H9 (cell line): ENCODE measurements at regions not wholly inside any gene's neighbourhood (a gene's known extent, or its start where the extent isn't known, plus 50 kb on each side); places are given as distances from the start of the nearest gene placed in this dataset.

ENCODE experiments used
- DNase-seq: peaks from one replicate; pipeline ENCODE4 v3.0.0-alpha.2; 2017
- H2AFZ ChIP-seq: one replicate; pipeline ENCODE4 v1.6.1; 2013; ENCODE audit warnings: mild to moderate bottlenecking, low read length, control low read depth, moderate library complexity
- H2AK5ac ChIP-seq: 2 replicates; pipeline ENCODE4 v1.6.1; 2013; ENCODE audit warnings: low read length, control low read depth, mixed read lengths; ENCODE audit not compliant: insufficient read length
- H2BK120ac ChIP-seq: one replicate; pipeline ENCODE4 v1.6.1; 2013; ENCODE audit warnings: low read depth, mild to moderate bottlenecking, low read length, control low read depth, inconsistent platforms; ENCODE audit not compliant: poor library complexity, severe bottlenecking
- H2BK12ac ChIP-seq: 2 replicates; pipeline ENCODE4 v1.6.1; 2013; ENCODE audit warnings: low read length, control low read depth, mixed read lengths, low read depth; ENCODE audit not compliant: insufficient read length
- H2BK15ac ChIP-seq: 2 replicates; pipeline ENCODE4 v1.6.1; 2013; ENCODE audit warnings: low read depth, low read length, control low read depth
- H2BK20ac ChIP-seq: one replicate; pipeline ENCODE4 v1.6.1; 2013; ENCODE audit warnings: low read depth, mild to moderate bottlenecking, low read length, control low read depth, inconsistent platforms; ENCODE audit not compliant: poor library complexity, severe bottlenecking
- H2BK5ac ChIP-seq: 2 replicates; pipeline ENCODE4 v1.6.1; 2013; ENCODE audit warnings: low read length, control low read depth, mixed read lengths; ENCODE audit not compliant: insufficient read length
- H3K14ac ChIP-seq: 2 replicates; pipeline ENCODE4 v1.6.1; 2013; ENCODE audit warnings: low read length, control low read depth; ENCODE audit not compliant: insufficient read depth
- H3K18ac ChIP-seq: 2 replicates; pipeline ENCODE4 v1.6.1; 2013; ENCODE audit warnings: low read depth, mild to moderate bottlenecking, mixed read lengths, low read length, control low read depth; ENCODE audit not compliant: insufficient read length
- H3K23ac ChIP-seq: 2 replicates; pipeline ENCODE4 v1.6.1; 2013; ENCODE audit warnings: low read length, control low read depth, mixed read lengths, low read depth; ENCODE audit not compliant: insufficient read length
- H3K23me2 ChIP-seq: 2 replicates; pipeline ENCODE4 v1.6.1; 2013; ENCODE audit warnings: low read depth, mild to moderate bottlenecking, mixed read lengths, low read length, control low read depth; ENCODE audit not compliant: insufficient read length, poor library complexity, severe bottlenecking
- H3K27ac ChIP-seq: 2 replicates; pipeline ENCODE4 v1.5.1; 2013; ENCODE audit warnings: low read length, control low read depth, mixed read lengths, low read depth; ENCODE audit not compliant: insufficient read length
- H3K27me3 ChIP-seq: 2 replicates; pipeline ENCODE4 v1.6.1; 2013; ENCODE audit warnings: low read length, control low read depth, inconsistent platforms; ENCODE audit not compliant: insufficient read depth
- H3K4ac ChIP-seq: 2 replicates; pipeline ENCODE4 v1.6.1; 2013; ENCODE audit warnings: low read depth, mild to moderate bottlenecking, control low read depth, inconsistent platforms, low read length, moderate library complexity
- H3K4me1 ChIP-seq: 2 replicates; pipeline ENCODE4 v1.6.1; 2013; ENCODE audit warnings: low read length, control low read depth, inconsistent platforms; ENCODE audit not compliant: insufficient read depth
- H3K4me2 ChIP-seq: 2 replicates; pipeline ENCODE4 v1.6.1; 2013; ENCODE audit warnings: low read length, control low read depth, mixed read lengths; ENCODE audit not compliant: insufficient read length, insufficient read depth
- H3K56ac ChIP-seq: 2 replicates; pipeline ENCODE4 v1.6.1; 2013; ENCODE audit warnings: low read depth, mild to moderate bottlenecking, mixed read lengths, low read length, control low read depth; ENCODE audit not compliant: insufficient read length
- H3K79me1 ChIP-seq: 2 replicates; pipeline ENCODE4 v1.6.1; 2013; ENCODE audit warnings: low read depth, mild to moderate bottlenecking, moderate library complexity, low read length, control low read depth, inconsistent platforms; ENCODE audit not compliant: insufficient read depth, poor library complexity, severe bottlenecking
- H3K79me2 ChIP-seq: 2 replicates; pipeline ENCODE4 v1.6.1; 2013; ENCODE audit warnings: low read length, control low read depth, inconsistent platforms; ENCODE audit not compliant: insufficient read depth
- H3K9ac ChIP-seq: 2 replicates; pipeline ENCODE4 v1.6.1; 2013; ENCODE audit warnings: low read length, control low read depth, mixed read lengths; ENCODE audit not compliant: insufficient read length; ENCODE audit errors: extremely low read depth
- H3K9me3 ChIP-seq: one replicate; pipeline ENCODE4 v1.6.1; 2013; ENCODE audit warnings: low read depth, low read length, inconsistent platforms; ENCODE audit not compliant: control insufficient read depth
- H3T11ph ChIP-seq: one replicate; pipeline ENCODE4 v1.6.1; 2013; ENCODE audit warnings: mild to moderate bottlenecking, low read length, control low read depth, inconsistent platforms
- H4K20me1 ChIP-seq: one replicate; pipeline ENCODE4 v1.6.1; 2013; ENCODE audit not compliant: control insufficient read depth, insufficient read length, insufficient read depth
- H4K5ac ChIP-seq: 2 replicates; pipeline ENCODE4 v1.6.1; 2013; ENCODE audit warnings: low read depth, mild to moderate bottlenecking, mixed read lengths, low read length, control low read depth; ENCODE audit not compliant: insufficient read length
- H4K8ac ChIP-seq: replicated peaks from 2 replicates; pipeline ENCODE4 v1.6.1; 2013; ENCODE audit warnings: low read length, control low read depth, mixed read lengths, low read depth; ENCODE audit not compliant: insufficient read length
- H4K91ac ChIP-seq: 2 replicates; pipeline ENCODE4 v1.6.1; 2013; ENCODE audit warnings: low read depth, mild to moderate bottlenecking, moderate library complexity, mixed read lengths, low read length, control low read depth; ENCODE audit not compliant: insufficient read length
- H3K27ac Mint-ChIP-seq, 3 experiments: 2 replicates in 2 of 3; 3 replicates in 1 of 3; pipeline ENCODE4 v1.8.0; 2020 to 2021; ENCODE audit warnings: mixed read lengths in 3 of 3, mild to moderate bottlenecking in 1 of 3, moderate library complexity in 1 of 3
- H3K27me3 Mint-ChIP-seq: 2 replicates; pipeline ENCODE4 v1.8.0; 2021; ENCODE audit warnings: low read depth, mild to moderate bottlenecking, moderate library complexity, mixed read lengths
- H3K36me3 Mint-ChIP-seq, 3 experiments: 2 replicates in 2 of 3; 3 replicates in 1 of 3; pipeline ENCODE4 v1.8.0; 2020 to 2021; ENCODE audit warnings: low read depth in 3 of 3, mixed read lengths in 3 of 3; ENCODE audit not compliant: insufficient read depth in 1 of 3
- H3K4me1 Mint-ChIP-seq, 2 experiments: 2 replicates each; pipeline ENCODE4 v1.8.0; 2020; ENCODE audit warnings: mixed read lengths in 2 of 2
- H3K4me3 Mint-ChIP-seq, 2 experiments: 2 replicates in 1 of 2; 3 replicates in 1 of 2; pipeline ENCODE4 v1.8.0; 2020 to 2021; ENCODE audit warnings: mild to moderate bottlenecking in 2 of 2, mixed read lengths in 2 of 2, moderate library complexity in 1 of 2
- H3K9me3 Mint-ChIP-seq, 2 experiments: 2 replicates in 1 of 2; 3 replicates in 1 of 2; pipeline ENCODE4 v1.8.0; 2020; ENCODE audit warnings: mild to moderate bottlenecking in 2 of 2, mixed read lengths in 2 of 2, moderate library complexity in 1 of 2
- CTCF ChIP-seq: fragments of 200-600 bp; sonication (generic); conservative IDR thresholded peaks from 3 replicates; pipeline ENCODE4 v1.8.0; 2021; ENCODE audit warnings: antibody characterized with exemption, mild to moderate bottlenecking
- WGBS: extraction: QIAGEN DNeasy Blood & Tissue Kit; methylation state at CpG from one replicate; pipeline ENCODE4 v1.1.7; 2013; ENCODE audit warnings: missing lambda C conversion rate, low lambda C conversion rate, mixed read lengths; ENCODE audit not compliant: insufficient read length; ENCODE audit errors: extremely low coverage; 5-methylcytosine and 5-hydroxymethylcytosine counted together

DNA sequence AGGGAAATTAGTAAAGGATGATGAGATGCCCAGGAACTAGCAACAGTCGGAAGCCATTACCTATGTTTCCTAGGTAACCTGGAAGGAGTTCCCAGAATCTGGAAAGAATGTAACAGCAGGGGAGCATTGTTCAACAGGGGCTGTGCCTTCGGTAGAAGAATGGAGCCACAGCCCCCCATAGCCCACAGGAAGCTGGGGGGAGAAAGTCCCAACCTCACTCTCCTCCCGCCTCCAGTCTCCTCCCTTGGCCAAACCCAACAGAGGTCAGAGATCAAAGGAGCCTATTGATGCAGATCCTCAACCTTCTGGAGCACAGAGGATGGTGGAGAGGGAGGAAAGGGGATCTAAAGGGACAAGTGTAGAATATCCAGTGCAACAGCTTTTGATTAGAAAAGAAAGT is 131.5 kb upstream of the SLC44A3 start:
- Mint-ChIP-seq H3K9me3 (peaks cover 13 to 15% of the 10 kb centered on the region in 2 experiments), H3K27me3 (no peaks in the 10 kb centered on the region; the same call in none of the 2 replicates), H3K36me3 (peaks cover 12 to 22% (median 21%) of the 10 kb centered on the region in 3 experiments), H3K4me1 (peaks cover 34% of the 10 kb centered on the region in 2 experiments), H3K27ac (peak overlapping the region; percentile 81 to 87 (median 86); a peak in 6 of 7 replicates), H3K4me3 (no peak overlapping the region)
- WGBS: no CpG with 5 or more reads among the region's 3 CpGs
- Histone ChIP-seq H2BK20ac (no peak overlapping the region), H3K56ac (no peak overlapping the region), H3K14ac (no peak overlapping the region), H3K79me1 (no peaks in the 10 kb centered on the region), H3K4me2 (peak overlapping the region; percentile 27), H2AFZ (no peak overlapping the region), H3K23ac (no peak overlapping the region), H3K9ac (no peak overlapping the region), H3K27me3 (no peaks in the 10 kb centered on the region), H3K27ac (no peak overlapping the region), H3K18ac (no peak overlapping the region), H3K4me1 (peaks cover 8% of the 10 kb centered on the region; the same call in 1 of the 2 replicates), H3K23me2 (no peaks in the 10 kb centered on the region), H2BK120ac (no peak overlapping the region), H2BK12ac (no peak overlapping the region), H3K9me3 (peaks cover 10% of the 10 kb centered on the region), H2AK5ac (no peak overlapping the region), H4K91ac (no peak overlapping the region), H3K79me2 (no peaks in the 10 kb centered on the region), H4K20me1 (no peaks in the 10 kb centered on the region), H3K4ac (no peak overlapping the region), H3T11ph (no peak overlapping the region), H4K5ac (no peak overlapping the region), H2BK5ac (no peak overlapping the region), H4K8ac (no peak overlapping the region), H2BK15ac (no peak overlapping the region)
- no peak for TF ChIP-seq CTCF
- peak; percentile 81 for DNase-seq
